Transverse colon (tissue), 4 donors: ENCODE measurements at regions not wholly inside any gene's neighbourhood (a gene's known extent, or its start where the extent isn't known, plus 50 kb on each side); places are given as distances from the start of the nearest gene placed in this dataset.

Experiments used
- DNase-seq: peaks from one replicate; pipeline ENCODE4 v3.0.0-alpha.2; 2019
- H3K27ac ChIP-seq, 4 donors: fragments of 200-600 bp; sonication (generic); 2 replicates each; pipeline ENCODE4 v1.5.1; 2016 to 2018; ENCODE audit warnings: inconsistent platforms in 4 of 4
- H3K27me3 ChIP-seq: fragments of 200-600 bp; sonication (generic); 2 replicates; pipeline ENCODE4 v1.5.1; 2017; ENCODE audit warnings: inconsistent platforms
- H3K36me3 ChIP-seq, 4 donors: fragments of 200-600 bp; sonication (generic); 2 replicates each; pipeline ENCODE4 v1.5.1; 2017 to 2019; ENCODE audit warnings: inconsistent platforms in 4 of 4
- H3K4me1 ChIP-seq, 4 donors: fragments of 200-600 bp; sonication (generic); 2 replicates each; pipeline ENCODE4 v1.5.1; 2017 to 2020; ENCODE audit warnings: inconsistent platforms in 4 of 4
- H3K4me3 ChIP-seq, 4 donors: fragments of 200-600 bp; sonication (generic); 1 replicate in 1 of 4; 2 replicates in 3 of 4; pipeline versions ENCODE4 v1.5.1 to v1.6.1; 2017 to 2019; ENCODE audit warnings: inconsistent platforms in 4 of 4
- H3K9me3 ChIP-seq, 2 donors: fragments of 200-600 bp; sonication (generic); 2 replicates each; pipeline ENCODE4 v1.5.1; 2017 to 2019; ENCODE audit warnings: inconsistent platforms in 2 of 2
- CTCF ChIP-seq, 5 experiments: fragments of 200-600 bp in 3 of 5; fragments of 450-650 bp in 2 of 5; sonication (generic) in 3 of 5; IDR thresholded peaks; 1 replicate in 2 of 5; 2 replicates in 3 of 5; pipeline ENCODE4 v1.5.1; 2016 to 2017; ENCODE audit warnings: antibody characterized with exemption in 5 of 5, inconsistent platforms in 3 of 5, mild to moderate bottlenecking in 2 of 5, moderate library complexity in 1 of 5
- EP300 ChIP-seq: sonication (generic); formaldehyde crosslinking; IDR thresholded peaks from one replicate; pipeline ENCODE4 v1.6.1; 2017; ENCODE audit warnings: antibody characterized with exemption, low read depth
- POLR2A ChIP-seq: fragments of 450-650 bp; IDR thresholded peaks from one replicate; pipeline ENCODE4 v1.6.1; 2016; ENCODE audit warnings: antibody characterized with exemption, mild to moderate bottlenecking, moderate library complexity
- POLR2AphosphoS5 ChIP-seq, 3 donors: sonication (generic); formaldehyde crosslinking; IDR thresholded peaks; one replicate each; pipeline ENCODE4 v1.6.1; 2016; ENCODE audit warnings: antibody characterized with exemption in 3 of 3
- WGBS, 2 donors: methylation state at CpG; one replicate each; pipeline ENCODE4 v1.1.5; 2018; ENCODE audit warnings: low coverage in 1 of 2; 5-methylcytosine and 5-hydroxymethylcytosine counted together
- in situ Hi-C, 4 donors: fragments of 200-750 bp; cut with MboI; loops; one replicate each; pipeline versions ENCODE4 v1.15.0 to v1.15.1; 2017; ENCODE audit warnings: low sequenced_read_pairs in 3 of 4, low pct_ligation_motif_present in 1 of 4, low pct_unique_long_range_greater_than_20kb in 1 of 4
- intact Hi-C: fragments of 100-400 bp; cut with DNase I; formaldehyde crosslinking; loops from one replicate; pipeline ENCODE4 v1.15.1; 2023; ENCODE audit warnings: low total_unique reads

GRCh38 chr7:4610768-4611467, 71.2 kb upstream of the FOXK1 start:
- WGBS, 2 donors, result 45 to 80% methylated on average over 3 to 8 of the region's 8 CpGs
- no peak overlapping the region for H3K27ac ChIP-seq
- no peak overlapping the region for H3K4me3 ChIP-seq
- peak; percentile 55 for DNase-seq
- peaks cover under 1% of the 10 kb centered on the region for H3K27me3 ChIP-seq
- no peak for TF ChIP-seq EP300
- TF ChIP-seq CTCF (IDR thresholded peaks at IDR 0.05), result peak; percentile 77 to 92 (median 86)
- in situ Hi-C loops, result loop anchor here in 3 of 4 donors (25.0 kb wide), 2 partner anchors 151 to 476 kb away; no protein-coding TSS in a partner anchor
- intact Hi-C loops, result no loop called here
- H3K9me3 ChIP-seq, result no peaks in the 10 kb centered on the region
- H3K4me1 ChIP-seq, result peaks cover 0 to 10% (median 0%) of the 10 kb centered on the region in 4 donors
- H3K36me3 ChIP-seq, result no peaks in the 10 kb centered on the region

- no peak for DNase-seq
- in situ Hi-C loops, result loop anchor here in 3 of 4 donors (25.0 kb wide), 2 partner anchors 150 to 475 kb away; no protein-coding TSS in a partner anchor
- H3K27me3 ChIP-seq, result no peaks in the 10 kb centered on the region
- H3K27ac ChIP-seq, result no peak overlapping the region
- no peaks in the 10 kb centered on the region for H3K9me3 ChIP-seq
- H3K4me3 ChIP-seq, result no peak overlapping the region
- intact Hi-C loops, result no loop called here
- H3K4me1 ChIP-seq, result peaks cover 0 to 10% (median 0%) of the 10 kb centered on the region in 4 donors
- 88 to 92% methylated on average over 2 to 13 of the region's 13 CpGs for WGBS, 2 donors
- TF ChIP-seq POLR2AphosphoS5 (IDR thresholded peaks at IDR 0.05), result no peak
- no peak for TF ChIP-seq POLR2A
- TF ChIP-seq CTCF (IDR thresholded peaks at IDR 0.05), result no peak
- TF ChIP-seq EP300, result no peak
- no peaks in the 10 kb centered on the region for H3K36me3 ChIP-seq
Observed at GRCh38 chr7:4612237-4612636, 69.9 kb upstream of the FOXK1 start.

GRCh38 chr7:4612939-4613841, 68.9 kb upstream of the FOXK1 start:
- intact Hi-C loops (no loop called here), in situ Hi-C loops (loop anchor here in 3 of 4 donors (25.0 kb wide), 2 partner anchors 149 to 474 kb away; no protein-coding TSS in a partner anchor)
- peak; percentile 18 for DNase-seq
- no peaks in the 10 kb centered on the region for H3K9me3 ChIP-seq
- no peaks in the 10 kb centered on the region for H3K27me3 ChIP-seq
- peak overlapping the region in 1 of 4 donors; percentile 30 for H3K4me3 ChIP-seq
- 44 to 52% methylated on average over 11 to 25 of the region's 25 CpGs for WGBS, 2 donors
- no peaks in the 10 kb centered on the region for H3K36me3 ChIP-seq
- peaks cover 0 to 10% (median 0%) of the 10 kb centered on the region in 4 donors for H3K4me1 ChIP-seq
- TF ChIP-seq EP300 (no peak), CTCF (IDR thresholded peaks at IDR 0.05) (no peak), POLR2A (no peak), POLR2AphosphoS5 (IDR thresholded peaks at IDR 0.05) (no peak)
- H3K27ac ChIP-seq, result peak overlapping the region; percentile 21 to 56 (median 43)
